SK-N-SH (cell line): ENCODE measurements at regions not wholly inside any gene's neighbourhood (a gene's known extent, or its start where the extent isn't known, plus 50 kb on each side); places are given as distances from the start of the nearest gene placed in this dataset.

Experiments used
- CTCF ChIA-PET: fragments of 300-600, 350-600 bp; formaldehyde crosslinking; extraction: SDS; loops from one replicate; lab custom pipeline; 2021; lab: Yijun Ruan, JAX
- POLR2A ChIA-PET: fragments of 350-600 bp; sonication (Branson Sonifier 250); formaldehyde crosslinking; extraction: SDS; loops from one replicate; lab custom pipeline; 2020; ENCODE audit warnings: antibody characterized with exemption, inconsistent platforms; lab: Yijun Ruan, JAX
- DNase-seq: peaks from one replicate; pipeline ENCODE4 v3.0.0; 2012
- H2AFZ ChIP-seq: fragments of 200-600 bp; sonication (generic); 2 replicates; pipeline ENCODE4 v1.8.1; 2016; ENCODE audit warnings: antibody characterized with exemption, mild to moderate bottlenecking, low read depth
- H3F3A ChIP-seq: fragments of 200-600 bp; sonication (generic); replicated peaks from 2 replicates; pipeline ENCODE3; 2016; ENCODE audit warnings: antibody characterized with exemption, mild to moderate bottlenecking; ENCODE audit not compliant: insufficient read depth
- H3K27ac ChIP-seq, 2 experiments: fragments of 200-500 bp in 1 of 2; fragments of 200-600 bp in 1 of 2; sonication (Bioruptor generic) in 1 of 2; sonication (generic), shearing (Covaris generic) in 1 of 2; 2 replicates each; pipeline versions ENCODE4 v1.5.1 to v1.6.1; 2014 to 2016; ENCODE audit warnings: low read depth in 2 of 2, inconsistent platforms in 1 of 2, low read length in 1 of 2, mild to moderate bottlenecking in 1 of 2, mixed read lengths in 1 of 2
- H3K27me3 ChIP-seq: fragments of 200-600 bp; sonication (generic), shearing (Covaris generic); 2 replicates; pipeline ENCODE4 v1.6.1; 2016; ENCODE audit warnings: mixed run types; ENCODE audit not compliant: insufficient read depth
- H3K36me3 ChIP-seq, 2 experiments: fragments of 200-500 bp in 1 of 2; fragments of 200-600 bp in 1 of 2; sonication (Bioruptor generic) in 1 of 2; sonication (generic) in 1 of 2; replicated peaks in 1 of 2; 2 replicates each; pipeline versions ENCODE3 to v1.5.1; 2014 to 2016; ENCODE audit warnings: low read length in 1 of 2, mild to moderate bottlenecking in 1 of 2; ENCODE audit not compliant: insufficient read depth in 2 of 2, control insufficient read depth in 1 of 2
- H3K4me1 ChIP-seq, 2 experiments: fragments of 200-500 bp in 1 of 2; fragments of 200-600 bp in 1 of 2; sonication (Bioruptor generic) in 1 of 2; sonication (generic), shearing (Covaris generic) in 1 of 2; 2 replicates each; pipeline versions ENCODE4 v1.5.1 to v1.6.1; 2014 to 2016; ENCODE audit warnings: low read depth in 1 of 2, low read length in 1 of 2, mixed run types in 1 of 2; ENCODE audit not compliant: insufficient read depth in 2 of 2, control insufficient read depth in 1 of 2
- H3K4me2 ChIP-seq: fragments of 200-600 bp; sonication (generic), shearing (Covaris generic); 2 replicates; pipeline ENCODE4 v1.6.1; 2017; ENCODE audit warnings: mixed run types
- H3K4me3 ChIP-seq, 2 experiments: fragments of 200-500 bp in 1 of 2; fragments of 200-600 bp in 1 of 2; sonication (Bioruptor generic) in 1 of 2; sonication (generic), shearing (Covaris generic) in 1 of 2; 2 replicates each; pipeline versions ENCODE4 v1.5.1 to v1.8.1; 2014 to 2016; ENCODE audit warnings: low read depth in 2 of 2, inconsistent platforms in 1 of 2, low read length in 1 of 2, mild to moderate bottlenecking in 1 of 2, mixed read lengths in 1 of 2, moderate library complexity in 1 of 2
- H3K79me2 ChIP-seq: fragments of 200-600 bp; sonication (generic); 2 replicates; pipeline ENCODE4 v1.8.1; 2017; ENCODE audit warnings: mild to moderate bottlenecking; ENCODE audit not compliant: insufficient read depth
- H3K9ac ChIP-seq: fragments of 200-600 bp; sonication (generic); 2 replicates; pipeline ENCODE4 v1.6.1; 2017; ENCODE audit warnings: mixed run types
- H3K9me2 ChIP-seq: fragments of 200-600 bp; sonication (generic); 2 replicates; pipeline ENCODE4 v1.6.1; 2017; ENCODE audit warnings: mixed run types
- H3K9me3 ChIP-seq: fragments of 200-600 bp; sonication (generic); 2 replicates; pipeline ENCODE4 v1.6.1; 2017; ENCODE audit warnings: mixed run types, mild to moderate bottlenecking, moderate library complexity
- H4K20me1 ChIP-seq: fragments of 200-600 bp; sonication (generic); 2 replicates; pipeline ENCODE4 v1.6.1; 2017; ENCODE audit warnings: mild to moderate bottlenecking, mixed run types; ENCODE audit not compliant: insufficient read depth
- CHD2 ChIP-seq: fragments of 150-350 bp; IDR thresholded peaks from 2 replicates; pipeline ENCODE4 v1.6.1; 2018; ENCODE audit warnings: low read length; ENCODE audit not compliant: partially characterized antibody
- EP300 ChIP-seq, 2 experiments: IDR thresholded peaks; 2 replicates each; pipeline versions ENCODE4 v1.4.0 to v1.6.1; 2012; ENCODE audit warnings: borderline replicate concordance in 1 of 2, low read depth in 1 of 2, low read length in 1 of 2
- EZH2phosphoT487 ChIP-seq: fragments of 200-600 bp; sonication (generic); IDR thresholded peaks from 2 replicates; pipeline ENCODE4 v1.6.1; 2017; ENCODE audit warnings: low read depth, mixed run types, mild to moderate bottlenecking, antibody characterized with exemption, moderate library complexity, borderline replicate concordance
- FOXM1 ChIP-seq: IDR thresholded peaks from 2 replicates; pipeline ENCODE4 v1.4.0; 2012; ENCODE audit warnings: low read depth, mild to moderate bottlenecking
- GABPA ChIP-seq: IDR thresholded peaks from 2 replicates; pipeline ENCODE4 v1.4.0; 2012; ENCODE audit warnings: low read depth, mild to moderate bottlenecking
- GATA2 ChIP-seq: sonication (generic); formaldehyde crosslinking; IDR thresholded peaks from 2 replicates; pipeline ENCODE4 v1.5.0; 2020; ENCODE audit warnings: mild to moderate bottlenecking, missing genetic modification reagents
- NFIC ChIP-seq: IDR thresholded peaks from 2 replicates; pipeline ENCODE4 v1.4.0; 2012; ENCODE audit warnings: borderline replicate concordance
- NRF1 ChIP-seq: IDR thresholded peaks from 2 replicates; pipeline ENCODE4 v1.6.1; 2012; ENCODE audit warnings: low read depth, mild to moderate bottlenecking, low read length
- POLR2AphosphoS5 ChIP-seq: IDR thresholded peaks from 2 replicates; pipeline ENCODE4 v1.6.1; 2012; ENCODE audit warnings: low read depth, low read length
- RAD21 ChIP-seq: IDR thresholded peaks from 2 replicates; pipeline ENCODE4 v1.6.1; 2012; ENCODE audit warnings: mild to moderate bottlenecking, low read length
- RCOR1 ChIP-seq: fragments of 150-350 bp; IDR thresholded peaks from 2 replicates; pipeline ENCODE4 v1.6.1; 2017; ENCODE audit warnings: antibody characterized with exemption, low read length
- RFX5 ChIP-seq: IDR thresholded peaks from 2 replicates; pipeline ENCODE4 v1.6.1; 2012; ENCODE audit warnings: mild to moderate bottlenecking, improper control_type of control experiment, low read length
- SMC3 ChIP-seq: IDR thresholded peaks from 2 replicates; pipeline ENCODE4 v1.6.1; 2012; ENCODE audit warnings: low read depth, low read length, improper control_type of control experiment
- TAF1 ChIP-seq: IDR thresholded peaks from 2 replicates; pipeline ENCODE4 v1.6.1; 2012; ENCODE audit warnings: low read depth, mild to moderate bottlenecking, low read length, moderate library complexity, borderline replicate concordance
- TCF12 ChIP-seq: IDR thresholded peaks from 2 replicates; pipeline ENCODE4 v1.4.0; 2012
- WGBS: methylation state at CpG from one replicate; pipeline ENCODE4 v1.1.6; 2017; ENCODE audit warnings: low lambda C conversion rate; 5-methylcytosine and 5-hydroxymethylcytosine counted together
- TF ChIP-seq, protein P1 (sequence below): IDR thresholded peaks from 2 replicates; pipeline ENCODE4 v1.4.0; 2012; ENCODE audit warnings: low read depth, borderline replicate concordance
- TF ChIP-seq, protein P2 (sequence below): IDR thresholded peaks from 2 replicates; pipeline ENCODE4 v1.6.1; 2012; ENCODE audit warnings: mild to moderate bottlenecking, low read depth, low read length, moderate library complexity
- TF ChIP-seq, protein P3 (sequence below): fragments of 200-600 bp; sonication (generic); IDR thresholded peaks from 2 replicates; pipeline ENCODE4 v1.6.1; 2017; ENCODE audit warnings: antibody characterized with exemption, mild to moderate bottlenecking, moderate library complexity

DNA sequence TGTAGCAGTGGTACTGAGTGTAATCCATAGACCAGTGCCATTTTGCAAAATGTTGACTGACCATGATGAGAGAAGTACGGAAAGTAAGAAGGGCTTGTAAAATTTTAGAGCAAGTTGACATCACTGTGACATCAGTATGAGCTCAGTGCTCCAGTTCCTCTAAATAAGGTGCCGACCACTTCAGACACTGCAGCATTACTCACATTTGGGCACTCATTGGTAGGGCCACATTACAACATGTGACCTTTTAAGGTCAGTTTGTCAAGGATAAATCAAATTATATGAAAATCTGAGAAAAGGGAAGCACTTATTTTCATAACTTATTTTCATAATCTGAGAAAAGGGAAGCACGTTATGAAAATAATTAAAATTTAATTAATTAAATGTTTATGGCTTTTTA, 128.0 kb upstream of the ERG start:
- H3K79me2 ChIP-seq, result no peaks in the 10 kb centered on the region
- no peak overlapping the region for H3K9ac ChIP-seq
- 73% methylated on average over 3 of the region's 3 CpGs for WGBS
- H3K27ac ChIP-seq, result no peak overlapping the region
- TF ChIP-seq EP300 (IDR thresholded peaks at IDR 0.05; ENCODE audit: borderline replicate concordance in 1 of 2, low read depth in 1 of 2, low read length in 1 of 2) (no peak), GATA2 (no peak)
- TF ChIP-seq, all 33 proteins: peak for 0
- H3K4me3 ChIP-seq, result no peak overlapping the region
- no peaks in the 10 kb centered on the region for H3F3A ChIP-seq
- no peaks in the 10 kb centered on the region; the same call in 1 of the 2 replicates for H3K27me3 ChIP-seq
- CTCF ChIA-PET, result no interaction called here
- H3K4me2 ChIP-seq, result no peak overlapping the region
- POLR2A ChIA-PET, result no interaction called here
- no peaks in the 10 kb centered on the region for H3K4me1 ChIP-seq
- no peak overlapping the region for H2AFZ ChIP-seq
- H3K36me3 ChIP-seq, result no peaks in the 10 kb centered on the region
- H3K9me3 ChIP-seq, result no peaks in the 10 kb centered on the region
- H3K9me2 ChIP-seq, result no peaks in the 10 kb centered on the region
- H4K20me1 ChIP-seq, result no peaks in the 10 kb centered on the region
- DNase-seq, result no peak

DNA sequence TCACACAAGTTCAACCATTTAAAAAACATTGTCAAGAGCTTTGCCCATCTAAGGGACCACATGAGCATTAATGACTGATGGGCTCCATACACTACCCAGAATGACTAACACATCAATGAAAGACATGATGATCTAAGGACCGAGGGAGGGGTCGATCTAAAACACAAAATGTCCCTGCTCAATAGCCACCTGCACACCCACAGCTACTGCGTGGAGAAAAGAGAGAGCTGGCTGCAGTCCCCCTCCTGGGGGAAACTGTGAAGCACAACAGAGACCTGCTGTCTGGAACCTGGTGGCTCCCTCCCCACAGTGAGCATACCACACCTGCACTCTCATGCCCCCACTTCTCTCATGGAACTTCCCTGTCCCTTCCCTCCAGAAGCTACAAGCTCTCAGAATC, 130.1 kb upstream of the ERG start:
- ChIA-PET CTCF (no interaction called here), POLR2A (no interaction called here)
- no peak overlapping the region for H3K4me3 ChIP-seq
- no peaks in the 10 kb centered on the region for H3F3A ChIP-seq
- no peak overlapping the region for H3K4me2 ChIP-seq
- no peak for DNase-seq
- H3K4me1 ChIP-seq, result no peaks in the 10 kb centered on the region
- H3K27ac ChIP-seq, result no peak overlapping the region
- H3K36me3 ChIP-seq, result no peaks in the 10 kb centered on the region
- WGBS, result 13% methylated on average over 3 of the region's 3 CpGs
- no peaks in the 10 kb centered on the region for H4K20me1 ChIP-seq
- H3K9me3 ChIP-seq, result no peaks in the 10 kb centered on the region
- no peak overlapping the region for H3K9ac ChIP-seq
- H2AFZ ChIP-seq, result no peak overlapping the region
- TF ChIP-seq FOXM1 (no peak), EZH2phosphoT487 (no peak), CHD2 (no peak), GABPA (no peak), NFIC (no peak), NRF1 (no peak), POLR2AphosphoS5 (no peak), RAD21 (no peak), RCOR1 (no peak), SMC3 (no peak), GATA2 (no peak), TAF1 (no peak), RFX5 (no peak), TCF12 (no peak)
- TF ChIP-seq, protein P1, sequence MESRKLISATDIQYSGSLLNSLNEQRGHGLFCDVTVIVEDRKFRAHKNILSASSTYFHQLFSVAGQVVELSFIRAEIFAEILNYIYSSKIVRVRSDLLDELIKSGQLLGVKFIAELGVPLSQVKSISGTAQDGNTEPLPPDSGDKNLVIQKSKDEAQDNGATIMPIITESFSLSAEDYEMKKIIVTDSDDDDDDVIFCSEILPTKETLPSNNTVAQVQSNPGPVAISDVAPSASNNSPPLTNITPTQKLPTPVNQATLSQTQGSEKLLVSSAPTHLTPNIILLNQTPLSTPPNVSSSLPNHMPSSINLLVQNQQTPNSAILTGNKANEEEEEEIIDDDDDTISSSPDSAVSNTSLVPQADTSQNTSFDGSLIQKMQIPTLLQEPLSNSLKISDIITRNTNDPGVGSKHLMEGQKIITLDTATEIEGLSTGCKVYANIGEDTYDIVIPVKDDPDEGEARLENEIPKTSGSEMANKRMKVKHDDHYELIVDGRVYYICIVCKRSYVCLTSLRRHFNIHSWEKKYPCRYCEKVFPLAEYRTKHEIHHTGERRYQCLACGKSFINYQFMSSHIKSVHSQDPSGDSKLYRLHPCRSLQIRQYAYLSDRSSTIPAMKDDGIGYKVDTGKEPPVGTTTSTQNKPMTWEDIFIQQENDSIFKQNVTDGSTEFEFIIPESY, result no peak
- TF ChIP-seq, protein P2, sequence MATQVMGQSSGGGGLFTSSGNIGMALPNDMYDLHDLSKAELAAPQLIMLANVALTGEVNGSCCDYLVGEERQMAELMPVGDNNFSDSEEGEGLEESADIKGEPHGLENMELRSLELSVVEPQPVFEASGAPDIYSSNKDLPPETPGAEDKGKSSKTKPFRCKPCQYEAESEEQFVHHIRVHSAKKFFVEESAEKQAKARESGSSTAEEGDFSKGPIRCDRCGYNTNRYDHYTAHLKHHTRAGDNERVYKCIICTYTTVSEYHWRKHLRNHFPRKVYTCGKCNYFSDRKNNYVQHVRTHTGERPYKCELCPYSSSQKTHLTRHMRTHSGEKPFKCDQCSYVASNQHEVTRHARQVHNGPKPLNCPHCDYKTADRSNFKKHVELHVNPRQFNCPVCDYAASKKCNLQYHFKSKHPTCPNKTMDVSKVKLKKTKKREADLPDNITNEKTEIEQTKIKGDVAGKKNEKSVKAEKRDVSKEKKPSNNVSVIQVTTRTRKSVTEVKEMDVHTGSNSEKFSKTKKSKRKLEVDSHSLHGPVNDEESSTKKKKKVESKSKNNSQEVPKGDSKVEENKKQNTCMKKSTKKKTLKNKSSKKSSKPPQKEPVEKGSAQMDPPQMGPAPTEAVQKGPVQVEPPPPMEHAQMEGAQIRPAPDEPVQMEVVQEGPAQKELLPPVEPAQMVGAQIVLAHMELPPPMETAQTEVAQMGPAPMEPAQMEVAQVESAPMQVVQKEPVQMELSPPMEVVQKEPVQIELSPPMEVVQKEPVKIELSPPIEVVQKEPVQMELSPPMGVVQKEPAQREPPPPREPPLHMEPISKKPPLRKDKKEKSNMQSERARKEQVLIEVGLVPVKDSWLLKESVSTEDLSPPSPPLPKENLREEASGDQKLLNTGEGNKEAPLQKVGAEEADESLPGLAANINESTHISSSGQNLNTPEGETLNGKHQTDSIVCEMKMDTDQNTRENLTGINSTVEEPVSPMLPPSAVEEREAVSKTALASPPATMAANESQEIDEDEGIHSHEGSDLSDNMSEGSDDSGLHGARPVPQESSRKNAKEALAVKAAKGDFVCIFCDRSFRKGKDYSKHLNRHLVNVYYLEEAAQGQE, result no peak
- TF ChIP-seq, protein P3, sequence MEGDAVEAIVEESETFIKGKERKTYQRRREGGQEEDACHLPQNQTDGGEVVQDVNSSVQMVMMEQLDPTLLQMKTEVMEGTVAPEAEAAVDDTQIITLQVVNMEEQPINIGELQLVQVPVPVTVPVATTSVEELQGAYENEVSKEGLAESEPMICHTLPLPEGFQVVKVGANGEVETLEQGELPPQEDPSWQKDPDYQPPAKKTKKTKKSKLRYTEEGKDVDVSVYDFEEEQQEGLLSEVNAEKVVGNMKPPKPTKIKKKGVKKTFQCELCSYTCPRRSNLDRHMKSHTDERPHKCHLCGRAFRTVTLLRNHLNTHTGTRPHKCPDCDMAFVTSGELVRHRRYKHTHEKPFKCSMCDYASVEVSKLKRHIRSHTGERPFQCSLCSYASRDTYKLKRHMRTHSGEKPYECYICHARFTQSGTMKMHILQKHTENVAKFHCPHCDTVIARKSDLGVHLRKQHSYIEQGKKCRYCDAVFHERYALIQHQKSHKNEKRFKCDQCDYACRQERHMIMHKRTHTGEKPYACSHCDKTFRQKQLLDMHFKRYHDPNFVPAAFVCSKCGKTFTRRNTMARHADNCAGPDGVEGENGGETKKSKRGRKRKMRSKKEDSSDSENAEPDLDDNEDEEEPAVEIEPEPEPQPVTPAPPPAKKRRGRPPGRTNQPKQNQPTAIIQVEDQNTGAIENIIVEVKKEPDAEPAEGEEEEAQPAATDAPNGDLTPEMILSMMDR, result no peak
- TF ChIP-seq, all 33 proteins: peak for 0
- no peaks in the 10 kb centered on the region for H3K79me2 ChIP-seq
- no peaks in the 10 kb centered on the region for H3K9me2 ChIP-seq
- H3K27me3 ChIP-seq, result no peaks in the 10 kb centered on the region; the same call in 1 of the 2 replicates
